Upper lobe of left lung (tissue), 6 donors: ENCODE measurements at regions not wholly inside any gene's neighbourhood (a gene's known extent, or its start where the extent isn't known, plus 50 kb on each side); places are given as distances from the start of the nearest gene placed in this dataset.

ENCODE experiments used
- ATAC-seq, 2 donors: fragments of 200-7000 bp; cut with Tn5 transposase; one replicate each; pipeline ENCODE4 v1.9.1; 2022; ENCODE audit warnings: mild to moderate bottlenecking in 2 of 2, moderate library complexity in 2 of 2; ENCODE audit not compliant: low FRiP score in 2 of 2
- DNase-seq, 2 donors: peaks; one replicate each; pipeline ENCODE4 v3.0.0-alpha.2; 2019 to 2020
- H3K27ac ChIP-seq, 4 donors: fragments of 200-600 bp; sonication (generic); one replicate each; pipeline ENCODE4 v1.5.1; 2016 to 2019
- H3K27me3 ChIP-seq, 4 donors: fragments of 200-600 bp; sonication (generic); one replicate each; pipeline ENCODE4 v1.5.1; 2017 to 2019
- H3K36me3 ChIP-seq, 4 donors: fragments of 200-600 bp; sonication (generic); one replicate each; pipeline ENCODE4 v1.5.1; 2016 to 2019
- H3K4me1 ChIP-seq, 4 donors: fragments of 200-600 bp; sonication (generic); one replicate each; pipeline ENCODE4 v1.5.1; 2018 to 2019
- H3K4me3 ChIP-seq, 4 donors: fragments of 200-600 bp; sonication (generic); one replicate each; pipeline ENCODE4 v1.5.1; 2017 to 2019; ENCODE audit warnings: mild to moderate bottlenecking in 2 of 4, moderate library complexity in 1 of 4
- H3K9me3 ChIP-seq, 4 donors: fragments of 200-600 bp; sonication (generic); one replicate each; pipeline ENCODE4 v1.5.1; 2018 to 2019
- CTCF ChIP-seq, 6 experiments: fragments of 450-650 bp in 4 of 6; fragments of 200-600 bp in 2 of 6; sonication (generic) in 2 of 6; IDR thresholded peaks; one replicate each; pipeline ENCODE4 v1.5.1; 2016 to 2019; ENCODE audit warnings: antibody characterized with exemption in 6 of 6
- EP300 ChIP-seq, 4 donors: sonication (generic); formaldehyde crosslinking; IDR thresholded peaks; one replicate each; pipeline ENCODE4 v1.5.1; 2017; ENCODE audit warnings: antibody characterized with exemption in 4 of 4, control low read depth in 2 of 4
- POLR2A ChIP-seq, 4 donors: fragments of 450-650 bp; IDR thresholded peaks; one replicate each; pipeline ENCODE4 v1.5.1; 2016 to 2017; ENCODE audit warnings: antibody characterized with exemption in 4 of 4, mild to moderate bottlenecking in 2 of 4
- POLR2AphosphoS5 ChIP-seq, 2 donors: sonication (generic); formaldehyde crosslinking; IDR thresholded peaks; one replicate each; pipeline ENCODE4 v1.5.1; 2017; ENCODE audit warnings: antibody characterized with exemption in 2 of 2
- WGBS, 2 donors: methylation state at CpG; one replicate each; pipeline ENCODE4 v1.1.5; 2017 to 2018; 5-methylcytosine and 5-hydroxymethylcytosine counted together
- donor health status: DM: no; HTN: no; CAD: no; lungs with moderate emphysema.
- donor health status: DM: no; HTN: yes; CAD: no; lungs with severe emphysema.

- Histone ChIP-seq H3K36me3 (no peaks in the 10 kb centered on the region), H3K9me3 (no peaks in the 10 kb centered on the region), H3K27me3 (no peaks in the 10 kb centered on the region), H3K4me3 (no peak overlapping the region), H3K4me1 (no peaks in the 10 kb centered on the region), H3K27ac (no peak overlapping the region)
- WGBS, 2 donors, result 61 to 63% methylated on average over 2 of the region's 2 CpGs
- TF ChIP-seq POLR2A (IDR thresholded peaks at IDR 0.05) (no peak), EP300 (IDR thresholded peaks at IDR 0.05) (no peak)
- ATAC-seq (no peak), DNase-seq (no peak)
These were observed 135.3 kb upstream of the RREB1 start for GRCh38 chr6:6972456-6972855.

DNA sequence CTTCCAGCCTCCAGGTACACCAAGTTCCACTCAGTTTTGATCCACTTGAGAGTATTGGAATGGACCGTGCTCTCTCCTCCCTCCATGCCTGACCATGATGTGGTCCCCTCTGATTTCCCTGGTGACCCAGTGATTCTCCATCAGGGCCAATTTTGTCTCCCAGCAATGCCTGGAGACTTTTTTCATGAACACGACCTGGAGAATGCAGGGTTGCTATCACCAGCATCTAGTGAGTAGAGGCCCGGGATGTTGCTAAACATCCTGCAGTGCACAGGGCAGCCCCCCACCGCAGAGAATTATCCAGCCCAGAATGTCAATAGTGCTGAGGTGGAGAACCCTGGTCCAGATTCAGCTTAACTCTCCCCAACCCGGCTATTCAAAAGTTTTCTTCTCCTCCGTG is 134.0 kb upstream of the RREB1 start:
- Histone ChIP-seq H3K9me3 (no peaks in the 10 kb centered on the region), H3K4me1 (no peaks in the 10 kb centered on the region), H3K27me3 (no peaks in the 10 kb centered on the region), H3K27ac (no peak overlapping the region), H3K4me3 (no peak overlapping the region), H3K36me3 (no peaks in the 10 kb centered on the region)
- no peak for TF ChIP-seq POLR2AphosphoS5 (IDR thresholded peaks at IDR 0.05)
- TF ChIP-seq POLR2A (IDR thresholded peaks at IDR 0.05), result no peak
- no peak for TF ChIP-seq EP300 (IDR thresholded peaks at IDR 0.05)
- no peak for TF ChIP-seq CTCF (IDR thresholded peaks at IDR 0.05)
- no peak for DNase-seq
- ATAC-seq, result no peak
- 79 to 97% methylated on average over 6 of the region's 6 CpGs for WGBS, 2 donors

DNA sequence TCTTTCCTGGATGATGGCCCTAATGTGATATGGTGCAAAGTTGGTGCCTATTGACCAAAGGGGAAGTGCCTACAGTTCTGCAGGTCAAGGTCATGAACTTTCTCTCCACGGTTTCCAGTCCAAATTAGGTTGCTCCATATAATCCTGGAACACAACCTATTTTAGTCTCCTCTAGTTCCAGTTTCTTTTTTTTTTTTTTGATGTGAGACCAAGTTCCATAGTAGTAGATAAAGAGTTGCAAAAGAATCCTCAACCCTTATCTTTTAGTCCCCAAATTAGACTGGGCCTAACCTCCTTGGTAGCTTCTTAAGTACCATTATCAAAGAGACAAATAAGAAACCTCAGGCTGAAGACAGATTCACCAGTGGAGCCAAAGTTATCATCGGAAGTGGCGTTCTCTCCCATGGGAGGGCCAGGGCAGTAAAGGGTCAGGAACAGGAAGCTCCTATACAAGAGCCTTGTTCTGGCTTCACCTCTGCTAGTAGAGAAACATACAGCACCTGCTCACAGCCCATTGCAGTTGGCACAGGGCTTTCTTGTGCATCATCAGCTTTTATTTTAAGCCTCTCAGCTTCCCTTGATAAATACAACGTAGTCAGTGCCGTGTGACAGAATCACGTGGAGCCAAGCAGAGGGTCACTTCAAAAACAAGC is 132.2 kb upstream of the RREB1 start:
- ATAC-seq (no peak), DNase-seq (no peak)
- TF ChIP-seq POLR2A (IDR thresholded peaks at IDR 0.05) (no peak), EP300 (IDR thresholded peaks at IDR 0.05) (no peak), CTCF (IDR thresholded peaks at IDR 0.05) (no peak), POLR2AphosphoS5 (IDR thresholded peaks at IDR 0.05) (no peak)
- Histone ChIP-seq H3K9me3 (no peaks in the 10 kb centered on the region), H3K27me3 (no peaks in the 10 kb centered on the region), H3K4me1 (no peaks in the 10 kb centered on the region), H3K27ac (no peak overlapping the region), H3K36me3 (no peaks in the 10 kb centered on the region), H3K4me3 (no peak overlapping the region)
- WGBS, 2 donors, result 82 to 83% methylated on average over 3 to 6 of the region's 6 CpGs

DNA sequence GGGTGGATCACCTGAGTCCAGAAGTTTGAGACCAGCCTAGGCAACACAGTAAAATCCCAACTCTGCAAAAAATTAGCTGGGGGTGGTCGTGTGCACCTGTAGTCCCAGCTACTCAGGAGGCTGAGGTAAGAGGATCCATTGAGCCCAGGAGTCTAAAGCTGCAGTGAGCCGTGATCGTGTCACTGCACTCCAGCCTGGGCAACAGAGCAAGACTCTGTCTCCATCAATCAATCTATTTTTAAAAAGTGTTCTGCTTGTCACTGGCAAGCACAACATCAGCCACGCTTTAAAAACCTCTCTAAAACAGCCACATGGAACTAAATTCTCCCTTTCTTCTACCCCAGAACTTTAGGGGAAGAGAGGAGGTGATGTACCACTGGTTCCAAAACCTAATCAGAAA is 131.6 kb upstream of the RREB1 start:
- no peak overlapping the region for H3K27ac ChIP-seq
- no peaks in the 10 kb centered on the region for H3K36me3 ChIP-seq
- no peak for DNase-seq
- H3K27me3 ChIP-seq, result no peaks in the 10 kb centered on the region
- TF ChIP-seq CTCF (IDR thresholded peaks at IDR 0.05), result no peak
- no peak for TF ChIP-seq EP300 (IDR thresholded peaks at IDR 0.05)
- no peak for TF ChIP-seq POLR2AphosphoS5 (IDR thresholded peaks at IDR 0.05)
- TF ChIP-seq POLR2A (IDR thresholded peaks at IDR 0.05), result no peak
- WGBS, 2 donors, result 68 to 88% methylated on average over 3 to 4 of the region's 4 CpGs
- no peak for ATAC-seq
- no peak overlapping the region for H3K4me3 ChIP-seq
- H3K9me3 ChIP-seq, result no peaks in the 10 kb centered on the region
- no peaks in the 10 kb centered on the region for H3K4me1 ChIP-seq

DNA sequence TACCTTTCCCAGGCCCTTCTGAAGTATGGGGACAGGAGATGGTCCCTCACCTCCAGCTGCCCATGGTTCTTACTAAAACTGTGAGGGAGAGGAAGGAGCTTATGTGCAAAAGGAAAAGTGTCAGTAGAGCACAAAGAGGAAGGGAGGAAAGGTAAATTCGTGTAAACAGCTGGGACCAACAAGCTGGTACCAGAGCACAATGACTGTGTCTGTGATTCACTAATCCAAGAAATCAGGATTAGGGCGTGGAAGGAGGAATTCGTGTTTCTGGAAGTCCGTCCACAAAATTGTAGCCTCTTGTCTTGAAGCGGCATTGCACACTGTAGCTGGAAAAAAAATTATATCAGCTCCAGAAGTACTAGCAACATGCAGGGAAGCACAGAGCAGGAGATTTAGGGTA is 129.0 kb upstream of the RREB1 start:
- Histone ChIP-seq H3K27ac (no peak overlapping the region), H3K4me3 (no peak overlapping the region), H3K36me3 (no peaks in the 10 kb centered on the region), H3K4me1 (no peaks in the 10 kb centered on the region), H3K9me3 (no peaks in the 10 kb centered on the region), H3K27me3 (no peaks in the 10 kb centered on the region)
- TF ChIP-seq EP300 (IDR thresholded peaks at IDR 0.05) (no peak), CTCF (IDR thresholded peaks at IDR 0.05) (no peak), POLR2A (IDR thresholded peaks at IDR 0.05) (no peak), POLR2AphosphoS5 (IDR thresholded peaks at IDR 0.05) (no peak)
- 58 to 70% methylated on average over 5 of the region's 5 CpGs for WGBS, 2 donors
- DNase-seq, result no peak
- ATAC-seq, result no peak
